Caco-2 (cell line): ENCODE measurements at regions not wholly inside any gene's neighbourhood (a gene's known extent, or its start where the extent isn't known, plus 50 kb on each side); places are given as distances from the start of the nearest gene placed in this dataset.

Source experiments
- BruUV-seq: library from RNA; stranded (reverse); fragments of 400-500 nt; replicated peaks from 2 replicates; lab custom pipeline; 2021; lab: Mats Ljungman, UMichigan
- CTCF ChIA-PET: fragments of 300-600 bp; sonication (Branson Sonifier 250); formaldehyde crosslinking; loops from one replicate; lab custom pipeline; 2022; ENCODE audit warnings: antibody characterized with exemption; lab: Charles Lee
- POLR2A ChIA-PET: fragments of 300-600 bp; sonication (Branson Sonifier 250); formaldehyde crosslinking; loops from one replicate; lab custom pipeline; 2022; ENCODE audit warnings: antibody characterized with exemption; lab: Charles Lee
- DNase-seq, 2 experiments: peaks; one replicate each; pipeline versions ENCODE4 v3.0.0 to v3.0.0-alpha.2; 2020 to 2022
- H3K27me3 ChIP-seq: replicated peaks from 2 replicates; pipeline ENCODE4 v1.6.0; 2011; ENCODE audit warnings: low read length; ENCODE audit not compliant: control insufficient read depth, insufficient read depth
- H3K36me3 ChIP-seq: 2 replicates; pipeline ENCODE4 v1.5.1; 2011; ENCODE audit warnings: low read length; ENCODE audit not compliant: control insufficient read depth, insufficient read depth
- H3K4me1 ChIP-seq: fragments of 250-450 bp; sonication (Bioruptor Pico); 2 replicates; pipeline ENCODE4 v1.5.1; 2020; ENCODE audit warnings: mild to moderate bottlenecking
- H3K4me3 ChIP-seq: 2 replicates; pipeline ENCODE4 v1.5.1; 2011; ENCODE audit warnings: low read depth, mild to moderate bottlenecking, control low read depth, low read length
- H3K9me3 ChIP-seq: fragments of 250-450 bp; sonication (Bioruptor Pico); 2 replicates; pipeline ENCODE4 v1.5.1; 2020; ENCODE audit warnings: mild to moderate bottlenecking, moderate library complexity
- H3K27ac Mint-ChIP-seq: one replicate; pipeline ENCODE4 v1.8.0; 2022; ENCODE audit warnings: mixed read lengths; ENCODE audit not compliant: unreplicated experiment
- H3K27me3 Mint-ChIP-seq: one replicate; pipeline ENCODE4 v1.8.0; 2022; ENCODE audit warnings: mixed read lengths; ENCODE audit not compliant: insufficient read depth, unreplicated experiment
- H3K36me3 Mint-ChIP-seq: one replicate; pipeline ENCODE4 v1.8.0; 2022; ENCODE audit warnings: mild to moderate bottlenecking, mixed read lengths; ENCODE audit not compliant: insufficient read depth, unreplicated experiment
- H3K4me1 Mint-ChIP-seq: one replicate; pipeline ENCODE4 v1.8.0; 2022; ENCODE audit warnings: low read depth, mixed read lengths; ENCODE audit not compliant: unreplicated experiment
- H3K4me3 Mint-ChIP-seq: one replicate; pipeline ENCODE4 v1.8.0; 2022; ENCODE audit warnings: mild to moderate bottlenecking, moderate library complexity, mixed read lengths; ENCODE audit not compliant: unreplicated experiment
- H3K9me3 Mint-ChIP-seq: one replicate; pipeline ENCODE4 v1.8.0; 2022; ENCODE audit warnings: mixed read lengths; ENCODE audit not compliant: unreplicated experiment
- CTCF ChIP-seq, 2 experiments: fragments of 200-600 bp in 1 of 2; IDR thresholded peaks; 1 replicate in 1 of 2; 2 replicates in 1 of 2; pipeline versions ENCODE4 v1.5.1 to v1.8.0; 2011 to 2022; ENCODE audit warnings: antibody characterized with exemption in 1 of 2, control low read depth in 1 of 2, inconsistent platforms in 1 of 2, low read depth in 1 of 2, low read length in 1 of 2, mild to moderate bottlenecking in 1 of 2, moderate library complexity in 1 of 2; ENCODE audit not compliant: insufficient read depth in 1 of 2, severe bottlenecking in 1 of 2, unreplicated experiment in 1 of 2
- intact Hi-C: fragments of 100-400 bp; cut with micrococcal nuclease; formaldehyde crosslinking; loops from one replicate; pipeline ENCODE4 v1.10.0; 2022; ENCODE audit not compliant: unreplicated experiment

DNA sequence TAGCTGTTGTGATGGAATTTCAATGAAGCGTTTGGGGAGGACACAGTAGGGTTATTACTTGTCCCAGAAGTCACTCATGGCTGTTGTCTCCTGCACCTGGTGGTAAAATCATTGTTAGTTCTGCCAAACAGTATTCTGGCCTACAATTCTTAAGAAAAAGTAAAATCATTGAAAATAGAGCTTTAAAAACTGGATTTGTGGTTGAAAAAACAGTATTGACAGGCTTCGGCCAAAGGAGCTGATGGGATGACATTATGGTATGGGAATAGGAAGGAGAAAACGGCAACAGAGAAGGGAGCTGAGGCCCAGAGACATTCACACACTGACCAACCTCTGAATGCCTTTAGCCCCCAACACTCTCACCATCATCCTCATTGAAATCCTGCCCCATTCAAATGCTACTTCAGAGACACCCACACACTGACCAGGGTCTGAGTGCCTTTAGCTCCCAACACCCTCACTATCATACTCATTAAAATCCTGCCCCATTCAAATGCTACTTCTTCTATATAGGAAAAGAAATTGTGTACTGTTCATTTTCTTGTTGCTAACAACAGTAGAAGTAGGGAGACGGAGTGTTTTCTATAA is 114.1 kb upstream of the OSR1 start:
- ChIA-PET POLR2A (no interaction called here), CTCF (no interaction called here)
- H3K4me3 ChIP-seq, result no peak overlapping the region
- no peak for DNase-seq
- peaks cover 14% of the 10 kb centered on the region for H3K27me3 Mint-ChIP-seq
- no peak for TF ChIP-seq CTCF (IDR thresholded peaks at IDR 0.05; ENCODE audit: insufficient read depth in 1 of 2, low read depth in 1 of 2, low read length in 1 of 2, severe bottlenecking in 1 of 2, unreplicated experiment in 1 of 2)
- H3K4me3 Mint-ChIP-seq, result no peak overlapping the region
- no peaks in the 10 kb centered on the region for H3K9me3 ChIP-seq
- H3K36me3 Mint-ChIP-seq, result no peaks in the 10 kb centered on the region
- no TSS peak for BruUV-seq
- H3K27me3 ChIP-seq, result no peaks in the 10 kb centered on the region
- intact Hi-C loops, result no loop called here
- H3K36me3 ChIP-seq, result no peaks in the 10 kb centered on the region
- H3K4me1 Mint-ChIP-seq, result no peaks in the 10 kb centered on the region
- no peak overlapping the region for H3K27ac Mint-ChIP-seq
- H3K4me1 ChIP-seq, result no peaks in the 10 kb centered on the region
- H3K9me3 Mint-ChIP-seq, result no peaks in the 10 kb centered on the region

GRCh38 chr2:19471491-19471890 is 113.1 kb upstream of the OSR1 start:
- POLR2A ChIA-PET, result no interaction called here
- no TSS peak for BruUV-seq
- TF ChIP-seq CTCF (IDR thresholded peaks at IDR 0.05; ENCODE audit: insufficient read depth in 1 of 2, low read depth in 1 of 2, low read length in 1 of 2, severe bottlenecking in 1 of 2, unreplicated experiment in 1 of 2), result no peak
- no peak for DNase-seq
- Mint-ChIP-seq H3K9me3 (no peaks in the 10 kb centered on the region), H3K4me1 (no peaks in the 10 kb centered on the region), H3K4me3 (no peak overlapping the region), H3K36me3 (no peaks in the 10 kb centered on the region), H3K27ac (no peak overlapping the region), H3K27me3 (peaks cover 16% of the 10 kb centered on the region)
- no peaks in the 10 kb centered on the region for H3K9me3 ChIP-seq
- H3K36me3 ChIP-seq, result no peaks in the 10 kb centered on the region
- intact Hi-C loops, result no loop called here
- H3K4me1 ChIP-seq, result no peaks in the 10 kb centered on the region
- CTCF ChIA-PET, result no interaction called here
- H3K4me3 ChIP-seq, result no peak overlapping the region
- no peaks in the 10 kb centered on the region for H3K27me3 ChIP-seq

DNA sequence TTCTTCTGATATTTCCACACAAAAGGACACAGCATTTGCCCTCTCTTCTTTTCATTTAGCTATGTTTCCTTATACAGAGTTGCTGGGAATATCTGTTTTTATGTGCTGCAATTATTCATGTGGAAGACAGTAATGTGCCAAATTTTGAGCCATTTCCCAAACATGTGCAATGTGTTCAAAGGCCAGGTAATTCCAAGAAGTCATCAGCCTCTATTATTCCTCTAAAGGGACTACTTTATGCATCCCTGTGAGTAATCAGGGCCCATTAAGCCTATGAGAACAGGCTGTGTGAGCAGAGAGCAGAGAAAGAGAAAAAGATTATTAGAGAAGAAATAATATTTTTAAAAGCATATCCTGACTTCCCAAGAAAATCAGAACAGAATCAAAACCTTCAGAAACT is 107.6 kb upstream of the OSR1 start:
- H3K27me3 ChIP-seq, result no peaks in the 10 kb centered on the region
- H3K4me3 ChIP-seq, result no peak overlapping the region
- H3K27me3 Mint-ChIP-seq, result peaks cover 6% of the 10 kb centered on the region
- no peak for DNase-seq
- H3K27ac Mint-ChIP-seq, result no peak overlapping the region
- H3K36me3 ChIP-seq, result no peaks in the 10 kb centered on the region
- ChIA-PET CTCF (no interaction called here), POLR2A (no interaction called here)
- H3K4me1 Mint-ChIP-seq, result no peaks in the 10 kb centered on the region
- no peaks in the 10 kb centered on the region for H3K36me3 Mint-ChIP-seq
- no TSS peak for BruUV-seq
- H3K4me3 Mint-ChIP-seq, result no peak overlapping the region
- H3K9me3 ChIP-seq, result no peaks in the 10 kb centered on the region
- intact Hi-C loops, result no loop called here
- no peaks in the 10 kb centered on the region for H3K9me3 Mint-ChIP-seq
- TF ChIP-seq CTCF (IDR thresholded peaks at IDR 0.05; ENCODE audit: insufficient read depth in 1 of 2, low read depth in 1 of 2, low read length in 1 of 2, severe bottlenecking in 1 of 2, unreplicated experiment in 1 of 2), result no peak
- H3K4me1 ChIP-seq, result no peaks in the 10 kb centered on the region
